ENCODE measurements at regions not wholly inside any gene's neighbourhood (a gene's known extent, or its start where the extent isn't known, plus 50 kb on each side); places are given as distances from the start of the nearest gene placed in this dataset.

- no peak overlapping the region for H3K4me2 ChIP-seq
- WGBS (ENCODE audit: missing lambda C conversion rate), result 39% methylated on average over 9 of the region's 9 CpGs
- POLR2A ChIA-PET, result no interaction called here
- TF ChIP-seq ZNF302 (CRISPR knock-in tag; IDR thresholded peaks at IDR 0.05) (no peak), RNF2 (IDR thresholded peaks at IDR 0.05; ENCODE audit: borderline replicate concordance, low read depth) (no peak), POLR2AphosphoS2 (conservative IDR thresholded peaks at IDR 0.05; ENCODE audit: low read length) (no peak), CBX2 (IDR thresholded peaks at IDR 0.05; ENCODE audit: borderline replicate concordance, low read depth) (no peak), EP300 (IDR thresholded peaks at IDR 0.05) (no peak), JUNB (IDR thresholded peaks at IDR 0.05) (no peak), HDAC2 (IDR thresholded peaks at IDR 0.05) (no peak), RARB (CRISPR knock-in tag; IDR thresholded peaks at IDR 0.05) (no peak), ZSCAN20 (CRISPR knock-in tag; IDR thresholded peaks at IDR 0.05) (no peak), PHF8 (IDR thresholded peaks at IDR 0.05; ENCODE audit: borderline replicate concordance, low read depth) (no peak), HOXB13 (CRISPR knock-in tag; IDR thresholded peaks at IDR 0.05; ENCODE audit: low read depth) (no peak), TP53 (CRISPR knock-in tag; IDR thresholded peaks at IDR 0.05) (no peak)
- CTCF ChIA-PET, result no interaction called here
- H3K4me3 ChIP-seq, result no peak overlapping the region
- peaks cover 6% of the 10 kb centered on the region; the same call in 1 of the 3 replicates for H3K9me3 ChIP-seq
- no peak for ATAC-seq
- no peaks in the 10 kb centered on the region for H3K4me1 ChIP-seq
- no peak overlapping the region for H3K27ac ChIP-seq
- DNase-seq (ENCODE audit: low read depth in 1 of 2, low spot score in 1 of 2), result no peak
- no peak for FAIRE-seq
Observed at GRCh38 chr10:44207160-44207559, 177.7 kb downstream of the CXCL12 start.

GRCh38 chr10:44206127-44206818 lies 178.6 kb downstream of the CXCL12 start:
- POLR2A ChIA-PET, result no interaction called here
- H3K27ac ChIP-seq, result no peak overlapping the region
- 64% methylated on average over 20 of the region's 25 CpGs for WGBS (ENCODE audit: missing lambda C conversion rate)
- TF ChIP-seq MAFK (IDR thresholded peaks at IDR 0.05; ENCODE audit: partially characterized antibody) (no peak), JUN (IDR thresholded peaks at IDR 0.05) (no peak), CBX2 (IDR thresholded peaks at IDR 0.05; ENCODE audit: borderline replicate concordance, low read depth) (no peak)
- ATAC-seq (no peak), DNase-seq (ENCODE audit: low read depth in 1 of 2, low spot score in 1 of 2) (no peak), FAIRE-seq (no peak)
- H3K9me3 ChIP-seq, result peaks cover 6% of the 10 kb centered on the region; the same call in 1 of the 3 replicates
- no peaks in the 10 kb centered on the region for H3K4me1 ChIP-seq
- no peak overlapping the region for H3K4me3 ChIP-seq
- CTCF ChIA-PET, result interaction anchor here (2.0 kb wide), 1 partner anchor 10 kb away, joined by 6 read pairs; no protein-coding TSS in a partner anchor
- H3K4me2 ChIP-seq, result no peak overlapping the region

- TF ChIP-seq POLR2A (IDR thresholded peaks at IDR 0.05; ENCODE audit: low read length) (no peak), ATOH8 (CRISPR knock-in tag; IDR thresholded peaks at IDR 0.05; ENCODE audit: low read depth) (no peak), EP300 (IDR thresholded peaks at IDR 0.05) (no peak), REST (IDR thresholded peaks at IDR 0.05) (no peak), JUNB (IDR thresholded peaks at IDR 0.05) (no peak), FOSL2 (IDR thresholded peaks at IDR 0.05) (no peak), FOSL2 (CRISPR knock-in tag; IDR thresholded peaks at IDR 0.05) (no peak), FOXS1 (CRISPR knock-in tag; IDR thresholded peaks at IDR 0.05) (no peak), CHD4 (IDR thresholded peaks at IDR 0.05; ENCODE audit: borderline replicate concordance) (no peak), MYC (IDR thresholded peaks at IDR 0.05; ENCODE audit: borderline replicate concordance, low read length) (no peak), RAD21 (conservative IDR thresholded peaks at IDR 0.05 in 1 of 2, IDR thresholded peaks at IDR 0.05 in 1 of 2) (no peak), BHLHE40 (IDR thresholded peaks at IDR 0.05; ENCODE audit: low read depth, low read length) (no peak), HOXB5 (CRISPR knock-in tag; IDR thresholded peaks at IDR 0.05) (no peak), TFCP2L1 (CRISPR knock-in tag; IDR thresholded peaks at IDR 0.05) (no peak), MAX (IDR thresholded peaks at IDR 0.05) (no peak), ELK1 (IDR thresholded peaks at IDR 0.05; ENCODE audit: low read depth, low read length) (no peak), PHF8 (IDR thresholded peaks at IDR 0.05; ENCODE audit: borderline replicate concordance, low read depth) (no peak), POLR2AphosphoS2 (conservative IDR thresholded peaks at IDR 0.05; ENCODE audit: low read length) (no peak)
- Histone ChIP-seq H3K4me3 (no peak overlapping the region), H3K9me3 (peaks cover 6% of the 10 kb centered on the region; the same call in 1 of the 3 replicates), H3K4me1 (no peaks in the 10 kb centered on the region), H3K4me2 (no peak overlapping the region), H3K27ac (no peak overlapping the region)
- DNase-seq (ENCODE audit: low read depth in 1 of 2, low spot score in 1 of 2) (no peak), FAIRE-seq (no peak), ATAC-seq (no peak)
- ChIA-PET CTCF (interaction anchor here (2.0 kb wide), 1 partner anchor 9 kb away, joined by 6 read pairs; no protein-coding TSS in a partner anchor), POLR2A (no interaction called here)
- WGBS (ENCODE audit: missing lambda C conversion rate), result 5% methylated on average over 3 of the region's 3 CpGs
Observed at GRCh38 chr10:44205067-44205466, 179.8 kb downstream of the CXCL12 start.
